Liver (tissue), 3 donors: ENCODE measurements at regions not wholly inside any gene's neighbourhood (a gene's known extent, or its start where the extent isn't known, plus 50 kb on each side); places are given as distances from the start of the nearest gene placed in this dataset.

ENCODE experiments used
- EGR1 ChIP-seq, 2 donors: IDR thresholded peaks; 2 replicates each; pipeline ENCODE4 v1.6.1; 2016 to 2018; ENCODE audit warnings: antibody characterized with exemption in 2 of 2, low read depth in 2 of 2
- GABPA ChIP-seq, 2 donors: IDR thresholded peaks in 1 of 2; conservative IDR thresholded peaks in 1 of 2; 2 replicates each; pipeline ENCODE4 v1.6.1; 2016; ENCODE audit warnings: antibody characterized with exemption in 2 of 2, mild to moderate bottlenecking in 1 of 2, moderate library complexity in 1 of 2
- RAD21 ChIP-seq, 2 donors: IDR thresholded peaks; 2 replicates each; pipeline ENCODE4 v1.6.1; 2016; ENCODE audit warnings: antibody characterized with exemption in 2 of 2, mild to moderate bottlenecking in 2 of 2
- TAF1 ChIP-seq: conservative IDR thresholded peaks from 2 replicates; pipeline ENCODE4 v1.6.1; 2016; ENCODE audit warnings: antibody characterized with exemption, mild to moderate bottlenecking
- YY1 ChIP-seq: IDR thresholded peaks from 2 replicates; pipeline ENCODE4 v1.6.1; 2016; ENCODE audit warnings: antibody characterized with exemption, mild to moderate bottlenecking
- TF ChIP-seq, protein P1 (sequence below): fragments of 150-350 bp; IDR thresholded peaks from 2 replicates; pipeline ENCODE4 v1.5.1; 2017; ENCODE audit warnings: improper control_type of control experiment, low read depth, low read length; ENCODE audit not compliant: missing input control
- TF ChIP-seq, protein P2 (sequence below): IDR thresholded peaks from 2 replicates; pipeline ENCODE4 v1.6.1; 2016; ENCODE audit warnings: antibody characterized with exemption
- TF ChIP-seq, protein P3 (sequence below): IDR thresholded peaks from 2 replicates; pipeline ENCODE4 v1.6.1; 2016; ENCODE audit warnings: antibody characterized with exemption
- TF ChIP-seq, protein P4 (sequence below): IDR thresholded peaks from 2 replicates; pipeline ENCODE4 v1.6.1; 2016; ENCODE audit warnings: antibody characterized with exemption, mild to moderate bottlenecking
- TF ChIP-seq, protein P5 (sequence below): IDR thresholded peaks from 2 replicates; pipeline ENCODE4 v1.6.1; 2016; ENCODE audit warnings: antibody characterized with exemption
- donor health status: healthy.
- donor health status: healthy.

DNA sequence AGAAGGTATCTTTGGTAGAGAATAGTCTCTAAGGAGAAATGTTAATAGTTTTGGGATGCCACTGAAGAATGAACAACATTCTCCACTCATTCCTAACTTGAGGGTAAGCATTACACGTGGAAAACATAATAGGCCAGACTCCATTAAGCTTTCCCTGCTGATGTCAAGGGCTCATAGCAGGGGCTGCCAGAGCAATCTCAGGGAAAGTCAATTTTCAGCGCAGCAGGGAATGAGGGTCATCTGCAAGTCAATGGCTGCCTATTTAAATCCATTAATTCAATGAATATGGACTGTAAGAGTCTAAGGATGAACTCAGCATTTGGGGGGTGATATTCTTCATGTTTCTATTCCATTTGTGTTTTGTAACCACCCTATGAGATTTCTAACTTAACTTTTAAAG, 144.2 kb upstream of the ARL4C start:
- TF ChIP-seq, protein P1, sequence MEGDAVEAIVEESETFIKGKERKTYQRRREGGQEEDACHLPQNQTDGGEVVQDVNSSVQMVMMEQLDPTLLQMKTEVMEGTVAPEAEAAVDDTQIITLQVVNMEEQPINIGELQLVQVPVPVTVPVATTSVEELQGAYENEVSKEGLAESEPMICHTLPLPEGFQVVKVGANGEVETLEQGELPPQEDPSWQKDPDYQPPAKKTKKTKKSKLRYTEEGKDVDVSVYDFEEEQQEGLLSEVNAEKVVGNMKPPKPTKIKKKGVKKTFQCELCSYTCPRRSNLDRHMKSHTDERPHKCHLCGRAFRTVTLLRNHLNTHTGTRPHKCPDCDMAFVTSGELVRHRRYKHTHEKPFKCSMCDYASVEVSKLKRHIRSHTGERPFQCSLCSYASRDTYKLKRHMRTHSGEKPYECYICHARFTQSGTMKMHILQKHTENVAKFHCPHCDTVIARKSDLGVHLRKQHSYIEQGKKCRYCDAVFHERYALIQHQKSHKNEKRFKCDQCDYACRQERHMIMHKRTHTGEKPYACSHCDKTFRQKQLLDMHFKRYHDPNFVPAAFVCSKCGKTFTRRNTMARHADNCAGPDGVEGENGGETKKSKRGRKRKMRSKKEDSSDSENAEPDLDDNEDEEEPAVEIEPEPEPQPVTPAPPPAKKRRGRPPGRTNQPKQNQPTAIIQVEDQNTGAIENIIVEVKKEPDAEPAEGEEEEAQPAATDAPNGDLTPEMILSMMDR = no peak
- TF ChIP-seq, protein P2, sequence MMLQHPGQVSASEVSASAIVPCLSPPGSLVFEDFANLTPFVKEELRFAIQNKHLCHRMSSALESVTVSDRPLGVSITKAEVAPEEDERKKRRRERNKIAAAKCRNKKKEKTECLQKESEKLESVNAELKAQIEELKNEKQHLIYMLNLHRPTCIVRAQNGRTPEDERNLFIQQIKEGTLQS = no peak
- TF ChIP-seq, protein P3, sequence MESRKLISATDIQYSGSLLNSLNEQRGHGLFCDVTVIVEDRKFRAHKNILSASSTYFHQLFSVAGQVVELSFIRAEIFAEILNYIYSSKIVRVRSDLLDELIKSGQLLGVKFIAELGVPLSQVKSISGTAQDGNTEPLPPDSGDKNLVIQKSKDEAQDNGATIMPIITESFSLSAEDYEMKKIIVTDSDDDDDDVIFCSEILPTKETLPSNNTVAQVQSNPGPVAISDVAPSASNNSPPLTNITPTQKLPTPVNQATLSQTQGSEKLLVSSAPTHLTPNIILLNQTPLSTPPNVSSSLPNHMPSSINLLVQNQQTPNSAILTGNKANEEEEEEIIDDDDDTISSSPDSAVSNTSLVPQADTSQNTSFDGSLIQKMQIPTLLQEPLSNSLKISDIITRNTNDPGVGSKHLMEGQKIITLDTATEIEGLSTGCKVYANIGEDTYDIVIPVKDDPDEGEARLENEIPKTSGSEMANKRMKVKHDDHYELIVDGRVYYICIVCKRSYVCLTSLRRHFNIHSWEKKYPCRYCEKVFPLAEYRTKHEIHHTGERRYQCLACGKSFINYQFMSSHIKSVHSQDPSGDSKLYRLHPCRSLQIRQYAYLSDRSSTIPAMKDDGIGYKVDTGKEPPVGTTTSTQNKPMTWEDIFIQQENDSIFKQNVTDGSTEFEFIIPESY = no peak
- TF ChIP-seq GABPA (IDR thresholded peaks at IDR 0.05 in 1 of 2, conservative IDR thresholded peaks at IDR 0.05 in 1 of 2) (no peak), TAF1 (no peak), YY1 (no peak), EGR1 (IDR thresholded peaks at IDR 0.05; ENCODE audit: low read depth in 2 of 2) (no peak), RAD21 (IDR thresholded peaks at IDR 0.05) (no peak)
- TF ChIP-seq, protein P4, sequence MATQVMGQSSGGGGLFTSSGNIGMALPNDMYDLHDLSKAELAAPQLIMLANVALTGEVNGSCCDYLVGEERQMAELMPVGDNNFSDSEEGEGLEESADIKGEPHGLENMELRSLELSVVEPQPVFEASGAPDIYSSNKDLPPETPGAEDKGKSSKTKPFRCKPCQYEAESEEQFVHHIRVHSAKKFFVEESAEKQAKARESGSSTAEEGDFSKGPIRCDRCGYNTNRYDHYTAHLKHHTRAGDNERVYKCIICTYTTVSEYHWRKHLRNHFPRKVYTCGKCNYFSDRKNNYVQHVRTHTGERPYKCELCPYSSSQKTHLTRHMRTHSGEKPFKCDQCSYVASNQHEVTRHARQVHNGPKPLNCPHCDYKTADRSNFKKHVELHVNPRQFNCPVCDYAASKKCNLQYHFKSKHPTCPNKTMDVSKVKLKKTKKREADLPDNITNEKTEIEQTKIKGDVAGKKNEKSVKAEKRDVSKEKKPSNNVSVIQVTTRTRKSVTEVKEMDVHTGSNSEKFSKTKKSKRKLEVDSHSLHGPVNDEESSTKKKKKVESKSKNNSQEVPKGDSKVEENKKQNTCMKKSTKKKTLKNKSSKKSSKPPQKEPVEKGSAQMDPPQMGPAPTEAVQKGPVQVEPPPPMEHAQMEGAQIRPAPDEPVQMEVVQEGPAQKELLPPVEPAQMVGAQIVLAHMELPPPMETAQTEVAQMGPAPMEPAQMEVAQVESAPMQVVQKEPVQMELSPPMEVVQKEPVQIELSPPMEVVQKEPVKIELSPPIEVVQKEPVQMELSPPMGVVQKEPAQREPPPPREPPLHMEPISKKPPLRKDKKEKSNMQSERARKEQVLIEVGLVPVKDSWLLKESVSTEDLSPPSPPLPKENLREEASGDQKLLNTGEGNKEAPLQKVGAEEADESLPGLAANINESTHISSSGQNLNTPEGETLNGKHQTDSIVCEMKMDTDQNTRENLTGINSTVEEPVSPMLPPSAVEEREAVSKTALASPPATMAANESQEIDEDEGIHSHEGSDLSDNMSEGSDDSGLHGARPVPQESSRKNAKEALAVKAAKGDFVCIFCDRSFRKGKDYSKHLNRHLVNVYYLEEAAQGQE = no peak
- TF ChIP-seq, protein P5, sequence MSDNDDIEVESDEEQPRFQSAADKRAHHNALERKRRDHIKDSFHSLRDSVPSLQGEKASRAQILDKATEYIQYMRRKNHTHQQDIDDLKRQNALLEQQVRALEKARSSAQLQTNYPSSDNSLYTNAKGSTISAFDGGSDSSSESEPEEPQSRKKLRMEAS = no peak
